Cardiac muscle cell (in vitro differentiated cells and primary cell): ENCODE measurements at regions not wholly inside any gene's neighbourhood (a gene's known extent, or its start where the extent isn't known, plus 50 kb on each side); places are given as distances from the start of the nearest gene placed in this dataset.

Experiments used
- DNase-seq, 2 donors: peaks; one replicate each; pipeline versions ENCODE4 v3.0.0 to v3.0.0-alpha.2; 2010 to 2017; ENCODE audit warnings: low read depth in 1 of 2, low spot score in 1 of 2
- H3K27ac ChIP-seq: fragments of 200-600 bp; sonication (generic); 2 replicates; pipeline ENCODE4 v1.5.1; 2016
- H3K27me3 ChIP-seq: fragments of 200-600 bp; sonication (generic); 2 replicates; pipeline ENCODE4 v1.6.0; 2016; ENCODE audit warnings: control low read depth
- H3K36me3 ChIP-seq: fragments of 200-600 bp; sonication (generic); 2 replicates; pipeline ENCODE4 v1.5.1; 2016; ENCODE audit warnings: control low read depth
- H3K4me1 ChIP-seq: fragments of 200-600 bp; sonication (generic); 2 replicates; pipeline ENCODE4 v1.8.1; 2017; ENCODE audit warnings: low read depth, mild to moderate bottlenecking, mixed run types
- H3K4me3 ChIP-seq: fragments of 200-600 bp; sonication (generic); 2 replicates; pipeline ENCODE4 v1.5.1; 2016; ENCODE audit warnings: mild to moderate bottlenecking
- H3K9me3 ChIP-seq: fragments of 200-600 bp; sonication (generic); 2 replicates; pipeline ENCODE4 v1.5.1; 2017; ENCODE audit warnings: low read depth, mild to moderate bottlenecking, control low read depth
- CTCF ChIP-seq: IDR thresholded peaks from 2 replicates; pipeline ENCODE4 v1.5.1; 2012; ENCODE audit warnings: low read depth, mild to moderate bottlenecking, low read length

GRCh38 chr20:17044891-17045290, 181.9 kb upstream of the PCSK2 start:
- TF ChIP-seq CTCF: no peak
- Histone ChIP-seq H3K9me3 (no peaks in the 10 kb centered on the region), H3K4me1 (no peaks in the 10 kb centered on the region), H3K27me3 (no peaks in the 10 kb centered on the region), H3K36me3 (no peaks in the 10 kb centered on the region), H3K4me3 (no peak overlapping the region), H3K27ac (no peak overlapping the region)
- DNase-seq: no peak

DNA sequence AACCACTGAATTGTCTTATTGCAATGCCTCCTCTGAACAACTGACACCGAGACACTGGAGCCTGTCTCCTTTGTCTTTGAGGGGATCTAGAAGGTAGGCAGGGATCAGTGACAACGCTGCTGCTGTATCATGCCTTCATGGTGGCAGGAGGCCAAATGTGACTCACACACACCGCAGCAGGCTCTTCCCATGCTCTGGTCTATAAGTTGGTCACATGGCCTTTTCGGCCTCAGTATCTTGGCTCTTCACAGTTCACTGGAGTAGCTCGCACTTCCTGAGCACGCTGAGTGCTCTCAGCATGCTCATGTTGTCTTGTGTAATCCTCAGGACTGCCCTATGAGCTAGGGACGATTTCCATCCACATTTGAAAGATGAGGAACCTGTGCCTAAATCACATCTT, 167.4 kb upstream of the PCSK2 start:
- TF ChIP-seq CTCF: no peak
- Histone ChIP-seq H3K36me3 (no peaks in the 10 kb centered on the region), H3K9me3 (no peaks in the 10 kb centered on the region), H3K27ac (no peak overlapping the region), H3K4me1 (no peaks in the 10 kb centered on the region), H3K4me3 (no peak overlapping the region), H3K27me3 (no peaks in the 10 kb centered on the region)
- no peak for DNase-seq

DNA sequence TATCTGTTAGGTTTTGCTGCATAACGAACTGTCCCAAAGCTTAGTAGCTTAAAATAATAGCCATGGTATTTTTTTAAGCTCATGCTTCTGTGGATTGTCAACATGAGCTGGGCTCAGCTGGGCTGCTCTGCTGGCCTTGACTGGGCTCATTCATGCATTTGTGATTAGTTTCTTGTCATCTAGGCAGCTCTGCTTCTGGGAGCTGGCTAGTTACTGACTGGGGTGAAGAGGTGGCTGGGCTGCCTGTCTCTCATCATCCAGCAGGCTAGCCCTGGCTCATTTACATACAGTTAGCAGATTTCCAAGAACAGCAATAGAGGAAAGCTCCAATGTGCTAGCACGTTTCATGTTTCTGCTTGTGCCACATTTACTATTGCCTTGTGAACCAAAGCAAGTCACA, 165.1 kb upstream of the PCSK2 start:
- H3K4me1 ChIP-seq: peaks cover under 1% of the 10 kb centered on the region
- no peak for TF ChIP-seq CTCF
- DNase-seq: no peak
- H3K4me3 ChIP-seq: no peak overlapping the region
- H3K27ac ChIP-seq: no peak overlapping the region
- no peaks in the 10 kb centered on the region for H3K9me3 ChIP-seq
- H3K36me3 ChIP-seq: no peaks in the 10 kb centered on the region
- H3K27me3 ChIP-seq: no peaks in the 10 kb centered on the region

DNA sequence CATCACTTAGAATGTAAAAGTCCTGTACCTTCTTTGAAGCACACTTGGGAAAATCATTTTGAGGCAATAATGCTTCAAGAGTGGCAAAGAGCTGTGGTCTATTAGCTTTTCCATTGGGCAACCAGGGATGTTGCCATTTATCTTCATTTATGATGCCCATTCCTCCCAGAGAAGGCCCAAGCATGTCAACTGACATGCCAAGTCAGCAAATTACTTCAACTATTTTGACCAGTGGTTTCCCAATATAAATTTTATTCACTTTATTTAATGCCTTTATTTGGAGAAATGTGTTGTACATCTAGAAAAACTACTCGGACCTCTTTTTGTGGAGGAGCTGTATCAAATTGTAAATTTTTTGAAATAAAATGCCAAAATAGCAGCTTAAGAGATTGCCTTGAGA, 164.1 kb upstream of the PCSK2 start:
- Histone ChIP-seq H3K4me1 (peaks cover 5% of the 10 kb centered on the region), H3K36me3 (no peaks in the 10 kb centered on the region), H3K4me3 (no peak overlapping the region), H3K9me3 (no peaks in the 10 kb centered on the region), H3K27ac (no peak overlapping the region), H3K27me3 (no peaks in the 10 kb centered on the region)
- DNase-seq: no peak
- no peak for TF ChIP-seq CTCF

GRCh38 chr20:17066902-17067301, 159.9 kb upstream of the PCSK2 start:
- Histone ChIP-seq H3K27me3 (no peaks in the 10 kb centered on the region), H3K4me1 (peaks cover 5% of the 10 kb centered on the region), H3K36me3 (no peaks in the 10 kb centered on the region), H3K27ac (no peak overlapping the region), H3K4me3 (no peak overlapping the region), H3K9me3 (no peaks in the 10 kb centered on the region)
- DNase-seq: peak in 1 of 2 donors; percentile 3
- TF ChIP-seq CTCF: no peak

DNA sequence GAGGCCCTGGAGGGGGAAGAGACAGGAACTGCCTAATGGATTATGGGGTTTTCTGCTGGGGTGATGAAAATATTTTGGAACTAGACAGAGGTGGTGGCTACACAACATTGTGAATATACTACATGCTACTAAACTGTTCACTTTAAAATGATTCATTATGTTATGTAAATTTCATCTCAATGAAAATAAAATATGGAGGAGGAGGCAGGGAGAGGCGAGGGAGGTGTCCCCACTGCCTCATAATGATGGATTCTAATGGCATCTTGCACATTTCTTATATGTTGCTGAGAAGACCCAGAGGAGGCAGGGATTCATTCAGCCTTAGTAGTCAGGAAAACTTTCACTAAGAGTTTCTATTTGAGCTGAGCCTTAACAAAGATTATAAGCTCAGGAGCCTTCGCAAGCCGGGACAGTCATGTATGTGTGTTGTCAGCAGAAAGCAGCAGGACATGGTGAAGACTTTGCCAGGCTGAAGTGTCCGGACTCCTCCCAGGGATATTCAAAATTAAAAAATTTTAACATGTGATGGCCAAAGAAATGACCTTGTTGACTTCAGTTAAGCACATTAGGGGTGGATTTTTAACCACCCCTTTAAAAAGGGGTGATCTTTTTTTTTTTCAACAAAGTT, 158.6 kb upstream of the PCSK2 start:
- Histone ChIP-seq H3K27ac (no peak overlapping the region), H3K4me1 (peaks cover 5% of the 10 kb centered on the region), H3K4me3 (no peak overlapping the region), H3K36me3 (no peaks in the 10 kb centered on the region), H3K27me3 (no peaks in the 10 kb centered on the region), H3K9me3 (no peaks in the 10 kb centered on the region)
- TF ChIP-seq CTCF: no peak
- DNase-seq: no peak
